Activated naive CD8-positive, alpha-beta T cell (primary cell): ENCODE measurements at regions not wholly inside any gene's neighbourhood (a gene's known extent, or its start where the extent isn't known, plus 50 kb on each side); places are given as distances from the start of the nearest gene placed in this dataset.
"Not testable (repeated sequence)": the region's sequence is repeated elsewhere in the genome, so short reads cannot be mapped to it uniquely, and the experiment has no call there.

Experiments used
- H3K27ac Mint-ChIP-seq: one replicate; pipeline ENCODE4 v1.8.0; 2021; ENCODE audit warnings: mixed read lengths
- H3K27me3 Mint-ChIP-seq: one replicate; pipeline ENCODE4 v1.8.0; 2021; ENCODE audit warnings: mixed read lengths
- H3K36me3 Mint-ChIP-seq: one replicate; pipeline ENCODE4 v1.8.0; 2021; ENCODE audit warnings: mixed read lengths
- H3K4me1 Mint-ChIP-seq: one replicate; pipeline ENCODE4 v1.8.0; 2021; ENCODE audit warnings: low read depth, mixed read lengths
- H3K4me3 Mint-ChIP-seq: one replicate; pipeline ENCODE4 v1.8.0; 2021; ENCODE audit warnings: mild to moderate bottlenecking, mixed read lengths
- H3K9me3 Mint-ChIP-seq: one replicate; pipeline ENCODE4 v1.8.0; 2021; ENCODE audit warnings: low read depth, mixed read lengths

GRCh38 chr3:152622811-152623167, 212.1 kb upstream of the P2RY1 start:
- no peak overlapping the region for H3K4me3 Mint-ChIP-seq
- H3K9me3 Mint-ChIP-seq, result no peaks in the 10 kb centered on the region
- no peaks in the 10 kb centered on the region for H3K4me1 Mint-ChIP-seq
- no peak overlapping the region for H3K27ac Mint-ChIP-seq
- no peaks in the 10 kb centered on the region for H3K27me3 Mint-ChIP-seq
- no peaks in the 10 kb centered on the region for H3K36me3 Mint-ChIP-seq

GRCh38 chr3:152623286-152623911, 211.5 kb upstream of the P2RY1 start:
- Mint-ChIP-seq H3K27ac (no peak overlapping the region), H3K27me3 (no peaks in the 10 kb centered on the region), H3K9me3 (no peaks in the 10 kb centered on the region), H3K4me3 (no peak overlapping the region), H3K36me3 (no peaks in the 10 kb centered on the region), H3K4me1 (no peaks in the 10 kb centered on the region)

GRCh38 chr3:152626226-152626625, 208.7 kb upstream of the P2RY1 start:
- Mint-ChIP-seq H3K36me3 (no peaks in the 10 kb centered on the region), H3K27me3 (no peaks in the 10 kb centered on the region), H3K4me3 (no peak overlapping the region), H3K4me1 (no peaks in the 10 kb centered on the region), H3K9me3 (peaks cover 3% of the 10 kb centered on the region), H3K27ac (no peak overlapping the region)

- Mint-ChIP-seq H3K4me1 (no peaks in the 10 kb centered on the region), H3K9me3 (peaks cover 3% of the 10 kb centered on the region), H3K4me3 (no peak overlapping the region)
Observed at GRCh38 chr3:152628496-152628895, 206.4 kb upstream of the P2RY1 start.

GRCh38 chr3:152629363-152630122, 205.4 kb upstream of the P2RY1 start:
- no peaks in the 10 kb centered on the region for H3K4me1 Mint-ChIP-seq
- no peak overlapping the region for H3K27ac Mint-ChIP-seq
- H3K27me3 Mint-ChIP-seq, result peaks cover 2% of the 10 kb centered on the region
- no peak overlapping the region for H3K4me3 Mint-ChIP-seq
- peaks cover 3% of the 10 kb centered on the region for H3K9me3 Mint-ChIP-seq
- H3K36me3 Mint-ChIP-seq, result no peaks in the 10 kb centered on the region

More at GRCh38 chr3:152628496-152628895, 206.4 kb upstream of the P2RY1 start:
- no peak overlapping the region for H3K27ac Mint-ChIP-seq
- H3K36me3 Mint-ChIP-seq, result no peaks in the 10 kb centered on the region
- no peaks in the 10 kb centered on the region for H3K27me3 Mint-ChIP-seq

- Mint-ChIP-seq H3K4me1 (no peaks in the 10 kb centered on the region), H3K36me3 (no peaks in the 10 kb centered on the region), H3K27ac (no peak overlapping the region), H3K27me3 (peaks cover 4% of the 10 kb centered on the region), H3K4me3 (no peak overlapping the region), H3K9me3 (peaks cover 3% of the 10 kb centered on the region)
Observed at GRCh38 chr3:152635389-152635788, 199.5 kb upstream of the P2RY1 start.

- H3K9me3 Mint-ChIP-seq, result no peaks in the 10 kb centered on the region
- peaks cover 4% of the 10 kb centered on the region for H3K27me3 Mint-ChIP-seq
- no peaks in the 10 kb centered on the region for H3K36me3 Mint-ChIP-seq
- no peak overlapping the region for H3K4me3 Mint-ChIP-seq
- H3K4me1 Mint-ChIP-seq, result no peaks in the 10 kb centered on the region
- no peak overlapping the region for H3K27ac Mint-ChIP-seq
Observed at GRCh38 chr3:152636651-152637050, 198.3 kb upstream of the P2RY1 start.

GRCh38 chr3:152638214-152638613, 196.7 kb upstream of the P2RY1 start:
- no peak overlapping the region for H3K27ac Mint-ChIP-seq
- H3K27me3 Mint-ChIP-seq, result peaks cover 4% of the 10 kb centered on the region
- no peaks in the 10 kb centered on the region for H3K9me3 Mint-ChIP-seq
- no peaks in the 10 kb centered on the region for H3K36me3 Mint-ChIP-seq
- H3K4me3 Mint-ChIP-seq, result no peak overlapping the region
- H3K4me1 Mint-ChIP-seq, result no peaks in the 10 kb centered on the region

- H3K36me3 Mint-ChIP-seq, result no peaks in the 10 kb centered on the region
- peaks cover 4% of the 10 kb centered on the region for H3K27me3 Mint-ChIP-seq
- no peaks in the 10 kb centered on the region for H3K4me1 Mint-ChIP-seq
- H3K4me3 Mint-ChIP-seq, result no peak overlapping the region
- H3K9me3 Mint-ChIP-seq, result peaks cover 4% of the 10 kb centered on the region
- no peak overlapping the region for H3K27ac Mint-ChIP-seq
Observed at GRCh38 chr3:152638707-152639450, 196.1 kb upstream of the P2RY1 start.

- Mint-ChIP-seq H3K9me3 (peaks cover 5% of the 10 kb centered on the region), H3K27me3 (no peaks in the 10 kb centered on the region), H3K36me3 (no peaks in the 10 kb centered on the region), H3K4me3 (no peak overlapping the region), H3K27ac (no peak overlapping the region), H3K4me1 (no peaks in the 10 kb centered on the region)
Observed at GRCh38 chr3:152641198-152641597, 193.7 kb upstream of the P2RY1 start.

- Mint-ChIP-seq H3K9me3 (peaks cover 5% of the 10 kb centered on the region), H3K4me3 (no peak overlapping the region), H3K4me1 (no peaks in the 10 kb centered on the region), H3K27ac (no peak overlapping the region), H3K27me3 (no peaks in the 10 kb centered on the region), H3K36me3 (no peaks in the 10 kb centered on the region)
Observed at GRCh38 chr3:152642658-152643057, 192.3 kb upstream of the P2RY1 start.

GRCh38 chr3:152644478-152644877, 190.5 kb upstream of the P2RY1 start:
- no peaks in the 10 kb centered on the region for H3K36me3 Mint-ChIP-seq
- peaks cover 5% of the 10 kb centered on the region for H3K9me3 Mint-ChIP-seq
- no peak overlapping the region for H3K4me3 Mint-ChIP-seq
- H3K4me1 Mint-ChIP-seq, result no peaks in the 10 kb centered on the region
- no peaks in the 10 kb centered on the region for H3K27me3 Mint-ChIP-seq
- no peak overlapping the region for H3K27ac Mint-ChIP-seq

- Mint-ChIP-seq H3K36me3 (no peaks in the 10 kb centered on the region), H3K27me3 (no peaks in the 10 kb centered on the region), H3K9me3 (peaks cover 5% of the 10 kb centered on the region), H3K4me1 (no peaks in the 10 kb centered on the region), H3K27ac (no peak overlapping the region), H3K4me3 (no peak overlapping the region)
Observed at GRCh38 chr3:152646004-152646403, 188.9 kb upstream of the P2RY1 start.

- H3K36me3 Mint-ChIP-seq, result no peaks in the 10 kb centered on the region
- H3K4me1 Mint-ChIP-seq, result no peaks in the 10 kb centered on the region
- no peaks in the 10 kb centered on the region for H3K9me3 Mint-ChIP-seq
- peaks cover 1% of the 10 kb centered on the region for H3K27me3 Mint-ChIP-seq
- no peak overlapping the region for H3K4me3 Mint-ChIP-seq
- H3K27ac Mint-ChIP-seq, result no peak overlapping the region
Observed at GRCh38 chr3:152650177-152650576, 184.8 kb upstream of the P2RY1 start.

GRCh38 chr3:152650923-152651322, 184.0 kb upstream of the P2RY1 start:
- not testable (repeated sequence) for H3K27me3 Mint-ChIP-seq, H3K36me3 Mint-ChIP-seq, H3K27ac Mint-ChIP-seq, H3K4me1 Mint-ChIP-seq, H3K9me3 Mint-ChIP-seq, H3K4me3 Mint-ChIP-seq
